GM21737 (cell line): ENCODE measurements at regions not wholly inside any gene's neighbourhood (a gene's known extent, or its start where the extent isn't known, plus 50 kb on each side); places are given as distances from the start of the nearest gene placed in this dataset.

ENCODE experiments used
- ATAC-seq: cut with Tn5 transposase; IDR thresholded peaks from one replicate; pipeline ENCODE4 v1.9.1; 2021; ENCODE audit warnings: mild to moderate bottlenecking, moderate library complexity; ENCODE audit not compliant: unreplicated experiment

- no peak for ATAC-seq
Observed at GRCh38 chr14:71321574-71322315, 414.5 kb downstream of the PCNX1 start.

- no peak for ATAC-seq
Observed at GRCh38 chr14:71322655-71323250, 415.5 kb downstream of the PCNX1 start.

- no peak for ATAC-seq
Observed at GRCh38 chr14:71324767-71325272, 417.6 kb downstream of the PCNX1 start.

- ATAC-seq: no peak
Observed at GRCh38 chr14:71327691-71328090, 420.4 kb downstream of the PCNX1 start.

- no peak for ATAC-seq
Observed at GRCh38 chr14:71328183-71328582, 420.9 kb downstream of the PCNX1 start.

GRCh38 chr14:71328954-71329353 is 421.7 kb downstream of the PCNX1 start:
- ATAC-seq: no peak

- ATAC-seq: no peak
Observed at GRCh38 chr14:71331403-71331802, 424.1 kb downstream of the PCNX1 start.

GRCh38 chr14:71332476-71332875 is 425.2 kb downstream of the PCNX1 start:
- ATAC-seq: no peak

- no peak for ATAC-seq
Observed at GRCh38 chr14:71333705-71334104, 426.4 kb downstream of the PCNX1 start.

- no peak for ATAC-seq
Observed at GRCh38 chr14:71336489-71337192, 429.4 kb downstream of the PCNX1 start.

GRCh38 chr14:71338153-71338552 is 430.9 kb downstream of the PCNX1 start:
- no peak for ATAC-seq

GRCh38 chr14:71339650-71340415 is 432.6 kb downstream of the PCNX1 start:
- ATAC-seq: no peak

GRCh38 chr14:71341156-71341555 is 433.9 kb downstream of the PCNX1 start:
- ATAC-seq: no peak

- ATAC-seq: no peak
Observed at GRCh38 chr14:71343724-71344123, 436.5 kb downstream of the PCNX1 start.

- ATAC-seq: no peak
Observed at GRCh38 chr14:71344506-71344905, 437.2 kb downstream of the PCNX1 start.

- no peak for ATAC-seq
Observed at GRCh38 chr14:71346685-71347084, 439.4 kb downstream of the PCNX1 start.

- no peak for ATAC-seq
Observed at GRCh38 chr14:71348394-71348793, 441.1 kb downstream of the PCNX1 start.

- no peak for ATAC-seq
Observed at GRCh38 chr14:71348817-71349216, 441.6 kb downstream of the PCNX1 start.

GRCh38 chr14:71354142-71354541 is 446.9 kb downstream of the PCNX1 start:
- no peak for ATAC-seq

GRCh38 chr14:71354801-71355200 is 447.5 kb downstream of the PCNX1 start:
- ATAC-seq: no peak
